HepG2 (cell line): ENCODE measurements at regions not wholly inside any gene's neighbourhood (a gene's known extent, or its start where the extent isn't known, plus 50 kb on each side); places are given as distances from the start of the nearest gene placed in this dataset.

ENCODE experiments used
- BHLHE40 ChIP-seq: IDR thresholded peaks from 2 replicates; pipeline ENCODE4 v1.6.1; 2011; ENCODE audit warnings: low read length, improper control_type of control experiment
- GLI4 ChIP-seq: sonication (generic); formaldehyde crosslinking; IDR thresholded peaks from 2 replicates; pipeline ENCODE4 v1.5.1; 2020; ENCODE audit warnings: missing genetic modification reagents, mild to moderate bottlenecking, moderate library complexity, borderline replicate concordance
- HNF4A ChIP-seq: sonication (generic); formaldehyde crosslinking; IDR thresholded peaks from 2 replicates; pipeline ENCODE4 v1.4.0; 2020; ENCODE audit warnings: missing genetic modification reagents
- MEF2D ChIP-seq: sonication (generic); formaldehyde crosslinking; IDR thresholded peaks from 2 replicates; pipeline ENCODE4 v1.5.1; 2020; ENCODE audit warnings: mild to moderate bottlenecking, missing genetic modification reagents
- NR2F6 ChIP-seq, 2 experiments: IDR thresholded peaks; 2 replicates each; pipeline ENCODE4 v1.6.1; 2016; ENCODE audit warnings: antibody characterized with exemption in 1 of 2, mild to moderate bottlenecking in 1 of 2
- POLR2A ChIP-seq, 2 experiments: IDR thresholded peaks; 2 replicates each; pipeline ENCODE4 v1.6.1; 2011; ENCODE audit warnings: low read depth in 2 of 2, low read length in 2 of 2, mild to moderate bottlenecking in 1 of 2, moderate library complexity in 1 of 2; ENCODE audit not compliant: insufficient read depth in 1 of 2
- POLR2AphosphoS5 ChIP-seq: IDR thresholded peaks from 2 replicates; pipeline ENCODE4 v1.6.1; 2012; ENCODE audit warnings: low read depth, low read length
- SIN3A ChIP-seq: IDR thresholded peaks from 2 replicates; pipeline ENCODE4 v1.6.1; 2011; ENCODE audit warnings: low read depth, mild to moderate bottlenecking, control low read depth, low read length, borderline replicate concordance
- ZFP90 ChIP-seq: sonication (generic); formaldehyde crosslinking; IDR thresholded peaks from 2 replicates; pipeline ENCODE4 v1.8.0; 2022; ENCODE audit warnings: missing genetic modification reagents, mild to moderate bottlenecking, inconsistent platforms, borderline replicate concordance
- TF ChIP-seq, protein P1 (sequence below): sonication (generic); formaldehyde crosslinking; IDR thresholded peaks from 2 replicates; pipeline ENCODE4 v1.4.0; 2020; ENCODE audit warnings: missing genetic modification reagents
- TF ChIP-seq, protein P2 (sequence below): sonication (generic); formaldehyde crosslinking; IDR thresholded peaks from 2 replicates; pipeline ENCODE4 v1.4.0; 2020; ENCODE audit warnings: missing genetic modification reagents
- TF ChIP-seq, protein P3 (sequence below): sonication (generic); formaldehyde crosslinking; IDR thresholded peaks from 2 replicates; pipeline ENCODE4 v1.5.0; 2020; ENCODE audit warnings: mild to moderate bottlenecking, missing genetic modification reagents, moderate library complexity
- TF ChIP-seq, protein P4 (sequence below): IDR thresholded peaks from 2 replicates; pipeline ENCODE4 v1.6.1; 2016
- TF ChIP-seq, protein P5 (sequence below): IDR thresholded peaks from 2 replicates; pipeline ENCODE4 v1.6.1; 2012; ENCODE audit warnings: inconsistent platforms

DNA sequence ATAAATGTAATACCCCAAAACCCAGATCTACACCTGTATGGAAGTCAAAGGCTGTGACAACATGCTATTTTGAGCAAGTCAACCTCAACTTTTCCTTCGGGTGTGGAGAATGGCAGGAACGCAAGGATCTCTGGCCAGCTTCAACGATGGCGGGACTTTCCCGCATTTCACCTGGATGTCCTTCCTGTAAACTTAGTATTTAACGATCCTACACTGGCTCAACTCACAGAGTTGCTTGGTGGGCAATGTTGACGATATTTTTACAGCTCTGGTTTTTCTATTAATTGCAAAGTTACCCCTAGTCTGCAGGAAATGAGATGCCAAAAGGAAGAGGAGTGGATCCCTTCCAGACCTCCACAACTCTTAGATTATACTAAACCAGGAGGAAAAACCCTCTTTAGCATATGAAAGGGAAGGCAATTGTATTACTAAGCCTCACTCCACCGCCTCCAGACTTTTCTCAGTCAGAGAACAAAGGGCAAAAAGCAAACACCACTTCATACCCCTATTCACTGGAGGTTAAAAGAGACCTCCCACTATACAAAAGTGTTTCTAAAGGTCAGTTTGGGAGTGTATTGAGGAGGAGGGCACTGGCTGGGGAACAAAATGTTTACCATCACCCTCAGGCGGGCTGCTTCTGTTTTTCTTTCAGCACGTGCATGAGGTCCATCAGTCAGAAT lies 56.5 kb upstream of the ACVR1 start:
- no peak for TF ChIP-seq HNF4A (CRISPR knock-in tag)
- no peak for TF ChIP-seq SIN3A
- TF ChIP-seq POLR2A (IDR thresholded peaks at IDR 0.05; ENCODE audit: insufficient read depth in 1 of 2, low read depth in 2 of 2, low read length in 2 of 2), result no peak
- TF ChIP-seq, protein P1, sequence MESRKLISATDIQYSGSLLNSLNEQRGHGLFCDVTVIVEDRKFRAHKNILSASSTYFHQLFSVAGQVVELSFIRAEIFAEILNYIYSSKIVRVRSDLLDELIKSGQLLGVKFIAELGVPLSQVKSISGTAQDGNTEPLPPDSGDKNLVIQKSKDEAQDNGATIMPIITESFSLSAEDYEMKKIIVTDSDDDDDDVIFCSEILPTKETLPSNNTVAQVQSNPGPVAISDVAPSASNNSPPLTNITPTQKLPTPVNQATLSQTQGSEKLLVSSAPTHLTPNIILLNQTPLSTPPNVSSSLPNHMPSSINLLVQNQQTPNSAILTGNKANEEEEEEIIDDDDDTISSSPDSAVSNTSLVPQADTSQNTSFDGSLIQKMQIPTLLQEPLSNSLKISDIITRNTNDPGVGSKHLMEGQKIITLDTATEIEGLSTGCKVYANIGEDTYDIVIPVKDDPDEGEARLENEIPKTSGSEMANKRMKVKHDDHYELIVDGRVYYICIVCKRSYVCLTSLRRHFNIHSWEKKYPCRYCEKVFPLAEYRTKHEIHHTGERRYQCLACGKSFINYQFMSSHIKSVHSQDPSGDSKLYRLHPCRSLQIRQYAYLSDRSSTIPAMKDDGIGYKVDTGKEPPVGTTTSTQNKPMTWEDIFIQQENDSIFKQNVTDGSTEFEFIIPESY (CRISPR knock-in tag), result no peak
- TF ChIP-seq NR2F6 (IDR thresholded peaks at IDR 0.05), result no peak
- no peak for TF ChIP-seq NR2F6 (CRISPR knock-in tag; IDR thresholded peaks at IDR 0.05)
- no peak for TF ChIP-seq ZFP90 (CRISPR knock-in tag)
- TF ChIP-seq GLI4 (CRISPR knock-in tag), result no peak
- TF ChIP-seq POLR2AphosphoS5, result no peak
- TF ChIP-seq, protein P2, sequence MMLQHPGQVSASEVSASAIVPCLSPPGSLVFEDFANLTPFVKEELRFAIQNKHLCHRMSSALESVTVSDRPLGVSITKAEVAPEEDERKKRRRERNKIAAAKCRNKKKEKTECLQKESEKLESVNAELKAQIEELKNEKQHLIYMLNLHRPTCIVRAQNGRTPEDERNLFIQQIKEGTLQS (CRISPR knock-in tag), result no peak
- TF ChIP-seq, protein P3, sequence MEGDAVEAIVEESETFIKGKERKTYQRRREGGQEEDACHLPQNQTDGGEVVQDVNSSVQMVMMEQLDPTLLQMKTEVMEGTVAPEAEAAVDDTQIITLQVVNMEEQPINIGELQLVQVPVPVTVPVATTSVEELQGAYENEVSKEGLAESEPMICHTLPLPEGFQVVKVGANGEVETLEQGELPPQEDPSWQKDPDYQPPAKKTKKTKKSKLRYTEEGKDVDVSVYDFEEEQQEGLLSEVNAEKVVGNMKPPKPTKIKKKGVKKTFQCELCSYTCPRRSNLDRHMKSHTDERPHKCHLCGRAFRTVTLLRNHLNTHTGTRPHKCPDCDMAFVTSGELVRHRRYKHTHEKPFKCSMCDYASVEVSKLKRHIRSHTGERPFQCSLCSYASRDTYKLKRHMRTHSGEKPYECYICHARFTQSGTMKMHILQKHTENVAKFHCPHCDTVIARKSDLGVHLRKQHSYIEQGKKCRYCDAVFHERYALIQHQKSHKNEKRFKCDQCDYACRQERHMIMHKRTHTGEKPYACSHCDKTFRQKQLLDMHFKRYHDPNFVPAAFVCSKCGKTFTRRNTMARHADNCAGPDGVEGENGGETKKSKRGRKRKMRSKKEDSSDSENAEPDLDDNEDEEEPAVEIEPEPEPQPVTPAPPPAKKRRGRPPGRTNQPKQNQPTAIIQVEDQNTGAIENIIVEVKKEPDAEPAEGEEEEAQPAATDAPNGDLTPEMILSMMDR (CRISPR knock-in tag), result no peak
- TF ChIP-seq, protein P4, sequence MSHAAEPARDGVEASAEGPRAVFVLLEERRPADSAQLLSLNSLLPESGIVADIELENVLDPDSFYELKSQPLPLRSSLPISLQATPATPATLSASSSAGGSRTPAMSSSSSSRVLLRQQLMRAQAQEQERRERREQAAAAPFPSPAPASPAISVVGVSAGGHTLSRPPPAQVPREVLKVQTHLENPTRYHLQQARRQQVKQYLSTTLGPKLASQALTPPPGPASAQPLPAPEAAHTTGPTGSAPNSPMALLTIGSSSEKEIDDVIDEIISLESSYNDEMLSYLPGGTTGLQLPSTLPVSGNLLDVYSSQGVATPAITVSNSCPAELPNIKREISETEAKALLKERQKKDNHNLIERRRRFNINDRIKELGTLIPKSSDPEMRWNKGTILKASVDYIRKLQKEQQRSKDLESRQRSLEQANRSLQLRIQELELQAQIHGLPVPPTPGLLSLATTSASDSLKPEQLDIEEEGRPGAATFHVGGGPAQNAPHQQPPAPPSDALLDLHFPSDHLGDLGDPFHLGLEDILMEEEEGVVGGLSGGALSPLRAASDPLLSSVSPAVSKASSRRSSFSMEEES (CRISPR knock-in tag), result no peak
- TF ChIP-seq, protein P5, sequence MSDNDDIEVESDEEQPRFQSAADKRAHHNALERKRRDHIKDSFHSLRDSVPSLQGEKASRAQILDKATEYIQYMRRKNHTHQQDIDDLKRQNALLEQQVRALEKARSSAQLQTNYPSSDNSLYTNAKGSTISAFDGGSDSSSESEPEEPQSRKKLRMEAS, result no peak; the same call in 1 of the 2 replicates
- no peak for TF ChIP-seq MEF2D (CRISPR knock-in tag)
- peak; percentile 51; the same call in 1 of the 2 replicates for TF ChIP-seq BHLHE40
